DOHH2 (cell line): ENCODE measurements at regions not wholly inside any gene's neighbourhood (a gene's known extent, or its start where the extent isn't known, plus 50 kb on each side); places are given as distances from the start of the nearest gene placed in this dataset.

Experiments used
- H3F3A ChIP-seq: fragments of 200-600 bp; sonication (generic), shearing (Covaris generic); 2 replicates; pipeline ENCODE4 v1.6.0; 2016; ENCODE audit warnings: antibody characterized with exemption, mild to moderate bottlenecking; ENCODE audit not compliant: control insufficient read depth, insufficient read depth
- H3K27ac ChIP-seq: fragments of 200-600 bp; sonication (generic); 2 replicates; pipeline ENCODE4 v1.5.1; 2014; ENCODE audit warnings: low read depth, mild to moderate bottlenecking, low read length, moderate library complexity
- H3K27me3 ChIP-seq: fragments of 200-600 bp; sonication (generic); 2 replicates; pipeline ENCODE4 v1.6.1; 2014; ENCODE audit warnings: mild to moderate bottlenecking, low read length, mixed read lengths; ENCODE audit not compliant: control insufficient read depth
- H3K36me3 ChIP-seq: fragments of 200-600 bp; sonication (generic); 2 replicates; pipeline ENCODE4 v1.6.1; 2014; ENCODE audit warnings: mild to moderate bottlenecking, low read length, moderate library complexity, mixed read lengths; ENCODE audit not compliant: control insufficient read depth
- H3K4me1 ChIP-seq: fragments of 200-600 bp; sonication (generic); 2 replicates; pipeline ENCODE4 v1.6.1; 2014; ENCODE audit warnings: mild to moderate bottlenecking, low read length, mixed read lengths; ENCODE audit not compliant: control insufficient read depth
- H3K4me2 ChIP-seq: fragments of 200-600 bp; sonication (generic); 2 replicates; pipeline ENCODE4 v1.6.0; 2014; ENCODE audit warnings: mild to moderate bottlenecking, low read length, moderate library complexity
- H3K4me3 ChIP-seq: fragments of 200-600 bp; sonication (generic); 2 replicates; pipeline ENCODE4 v1.5.1; 2014; ENCODE audit warnings: mild to moderate bottlenecking, low read length, mixed read lengths
- H3K79me2 ChIP-seq: fragments of 200-600 bp; sonication (generic); 2 replicates; pipeline ENCODE4 v1.6.1; 2014; ENCODE audit warnings: mild to moderate bottlenecking, low read length, mixed read lengths; ENCODE audit not compliant: control insufficient read depth
- H3K9me2 ChIP-seq: fragments of 200-600 bp; sonication (generic); replicated peaks from 2 replicates; pipeline ENCODE4 v1.6.1; 2014; ENCODE audit warnings: mild to moderate bottlenecking, low read length, mixed read lengths; ENCODE audit not compliant: control insufficient read depth
- H3K9me3 ChIP-seq: fragments of 200-600 bp; sonication (generic); 2 replicates; pipeline ENCODE4 v1.6.1; 2014; ENCODE audit warnings: antibody characterized with exemption, low read length, mixed read lengths; ENCODE audit not compliant: control insufficient read depth, insufficient read depth
- H4K20me1 ChIP-seq: fragments of 200-600 bp; sonication (generic); 2 replicates; pipeline ENCODE4 v1.6.0; 2014; ENCODE audit warnings: low read depth, mild to moderate bottlenecking, antibody characterized with exemption, low read length, moderate library complexity; ENCODE audit not compliant: control insufficient read depth, insufficient read depth
- EZH2phosphoT487 ChIP-seq: fragments of 200-600 bp; sonication (generic); IDR thresholded peaks from 2 replicates; pipeline ENCODE4 v1.6.1; 2017; ENCODE audit warnings: borderline replicate concordance, mild to moderate bottlenecking, antibody characterized with exemption, low read length, moderate library complexity, mixed read lengths
- TF ChIP-seq, protein P1 (sequence below): fragments of 200-600 bp; sonication (generic); IDR thresholded peaks from one replicate; pipeline ENCODE4 v1.5.1; 2014; ENCODE audit warnings: antibody characterized with exemption, mild to moderate bottlenecking, low read depth, low read length; ENCODE audit not compliant: poor library complexity, severe bottlenecking

- H3K4me1 ChIP-seq: no peaks in the 10 kb centered on the region
- no peaks in the 10 kb centered on the region for H3K79me2 ChIP-seq
- H3K27me3 ChIP-seq: no peaks in the 10 kb centered on the region
- H3K9me2 ChIP-seq: no peaks in the 10 kb centered on the region
- no peaks in the 10 kb centered on the region for H3F3A ChIP-seq
- no peaks in the 10 kb centered on the region for H4K20me1 ChIP-seq
- no peaks in the 10 kb centered on the region for H3K9me3 ChIP-seq
- H3K4me3 ChIP-seq: no peak overlapping the region
- H3K4me2 ChIP-seq: no peak overlapping the region
- H3K27ac ChIP-seq: no peak overlapping the region
- TF ChIP-seq, protein P1, sequence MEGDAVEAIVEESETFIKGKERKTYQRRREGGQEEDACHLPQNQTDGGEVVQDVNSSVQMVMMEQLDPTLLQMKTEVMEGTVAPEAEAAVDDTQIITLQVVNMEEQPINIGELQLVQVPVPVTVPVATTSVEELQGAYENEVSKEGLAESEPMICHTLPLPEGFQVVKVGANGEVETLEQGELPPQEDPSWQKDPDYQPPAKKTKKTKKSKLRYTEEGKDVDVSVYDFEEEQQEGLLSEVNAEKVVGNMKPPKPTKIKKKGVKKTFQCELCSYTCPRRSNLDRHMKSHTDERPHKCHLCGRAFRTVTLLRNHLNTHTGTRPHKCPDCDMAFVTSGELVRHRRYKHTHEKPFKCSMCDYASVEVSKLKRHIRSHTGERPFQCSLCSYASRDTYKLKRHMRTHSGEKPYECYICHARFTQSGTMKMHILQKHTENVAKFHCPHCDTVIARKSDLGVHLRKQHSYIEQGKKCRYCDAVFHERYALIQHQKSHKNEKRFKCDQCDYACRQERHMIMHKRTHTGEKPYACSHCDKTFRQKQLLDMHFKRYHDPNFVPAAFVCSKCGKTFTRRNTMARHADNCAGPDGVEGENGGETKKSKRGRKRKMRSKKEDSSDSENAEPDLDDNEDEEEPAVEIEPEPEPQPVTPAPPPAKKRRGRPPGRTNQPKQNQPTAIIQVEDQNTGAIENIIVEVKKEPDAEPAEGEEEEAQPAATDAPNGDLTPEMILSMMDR: no peak
- no peak for TF ChIP-seq EZH2phosphoT487
- H3K36me3 ChIP-seq: no peaks in the 10 kb centered on the region
Observed at GRCh38 chr12:91975891-91976290, 169.8 kb downstream of the BTG1 start.

DNA sequence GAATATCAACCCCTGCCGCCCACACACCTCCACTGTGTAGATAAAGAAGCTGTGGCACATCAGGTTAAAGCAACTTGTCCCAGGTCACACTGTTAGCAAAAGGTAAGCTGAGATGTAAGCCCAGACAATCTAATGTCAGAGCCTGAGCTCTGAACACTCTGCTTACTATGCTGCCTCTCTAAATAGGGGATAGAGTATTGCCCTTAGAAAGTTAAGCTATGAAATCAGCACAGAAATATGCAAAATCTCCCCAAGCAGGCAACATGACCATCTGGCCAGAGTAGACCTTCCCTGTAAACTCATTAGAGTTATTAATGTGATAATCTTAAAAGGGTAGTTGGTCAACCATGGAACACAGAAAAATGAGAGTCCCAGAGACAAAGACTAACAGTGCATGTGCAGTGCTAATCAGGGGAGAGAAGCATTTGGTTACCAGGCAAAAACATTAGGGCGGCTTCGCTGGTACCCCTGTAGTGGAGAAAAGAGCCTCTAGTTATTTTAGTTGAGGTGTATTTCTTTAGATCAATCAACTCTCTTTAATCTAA lies 171.0 kb downstream of the BTG1 start:
- Histone ChIP-seq H3K4me3 (no peak overlapping the region), H3K9me3 (no peaks in the 10 kb centered on the region), H3K4me2 (no peak overlapping the region), H3K27ac (no peak overlapping the region), H3K79me2 (no peaks in the 10 kb centered on the region), H4K20me1 (no peaks in the 10 kb centered on the region), H3K36me3 (no peaks in the 10 kb centered on the region), H3F3A (no peaks in the 10 kb centered on the region), H3K4me1 (no peaks in the 10 kb centered on the region), H3K27me3 (no peaks in the 10 kb centered on the region), H3K9me2 (no peaks in the 10 kb centered on the region)
- TF ChIP-seq, protein P1: no peak
- no peak for TF ChIP-seq EZH2phosphoT487

- H3K4me2 ChIP-seq: no peak overlapping the region
- no peak overlapping the region for H3K27ac ChIP-seq
- no peaks in the 10 kb centered on the region for H3K9me2 ChIP-seq
- no peaks in the 10 kb centered on the region for H3F3A ChIP-seq
- no peaks in the 10 kb centered on the region for H4K20me1 ChIP-seq
- no peak for TF ChIP-seq EZH2phosphoT487
- TF ChIP-seq, protein P1: no peak
- no peaks in the 10 kb centered on the region for H3K4me1 ChIP-seq
- no peak overlapping the region for H3K4me3 ChIP-seq
- H3K9me3 ChIP-seq: no peaks in the 10 kb centered on the region
- no peaks in the 10 kb centered on the region for H3K27me3 ChIP-seq
- no peaks in the 10 kb centered on the region for H3K79me2 ChIP-seq
- no peaks in the 10 kb centered on the region for H3K36me3 ChIP-seq
Observed at GRCh38 chr12:91973813-91974212, 171.8 kb downstream of the BTG1 start.
